NCI-H2196 (cell line): ENCODE measurements at regions not wholly inside any gene's neighbourhood (a gene's known extent, or its start where the extent isn't known, plus 50 kb on each side); places are given as distances from the start of the nearest gene placed in this dataset.
"Not testable (repeated sequence)": the region's sequence is repeated elsewhere in the genome, so short reads cannot be mapped to it uniquely, and the experiment has no call there.

Experiments used
- DNase-seq: peaks from one replicate; lab custom pipeline; 2025; ENCODE audit not compliant: unreplicated experiment; lab: John Stamatoyannopoulos, UW

- DNase-seq: not testable (repeated sequence)
Measured at GRCh38 chr4:118502967-118503366, 150.2 kb upstream of the PRSS12 start.

GRCh38 chr4:118504927-118505326 lies 152.1 kb upstream of the PRSS12 start:
- DNase-seq: not testable (repeated sequence)

- DNase-seq: not testable (repeated sequence)
Measured at GRCh38 chr4:118505491-118505890, 152.7 kb upstream of the PRSS12 start.

- not testable (repeated sequence) for DNase-seq
Measured at GRCh38 chr4:118512870-118513269, 160.1 kb upstream of the PRSS12 start.

GRCh38 chr4:118514332-118514731 lies 161.5 kb upstream of the PRSS12 start:
- not testable (repeated sequence) for DNase-seq

- not testable (repeated sequence) for DNase-seq
Measured at GRCh38 chr4:118516107-118516506, 163.3 kb upstream of the PRSS12 start.

GRCh38 chr4:118530107-118530506 lies 155.1 kb upstream of the METTL14 start:
- not testable (repeated sequence) for DNase-seq

GRCh38 chr4:118531947-118532346 lies 153.2 kb upstream of the METTL14 start:
- not testable (repeated sequence) for DNase-seq

GRCh38 chr4:118535788-118536187 lies 149.4 kb upstream of the METTL14 start:
- DNase-seq: not testable (repeated sequence)

- not testable (repeated sequence) for DNase-seq
Measured at GRCh38 chr4:118539412-118540077, 145.6 kb upstream of the METTL14 start.

- DNase-seq: not testable (repeated sequence)
Measured at GRCh38 chr4:118556576-118556975, 128.6 kb upstream of the METTL14 start.

- peak; percentile 30 for DNase-seq
Measured at GRCh38 chr4:118557298-118557851, 127.8 kb upstream of the METTL14 start.

- not testable (repeated sequence) for DNase-seq
Measured at GRCh38 chr4:118558188-118558587, 127.0 kb upstream of the METTL14 start.

- DNase-seq: not testable (repeated sequence)
Measured at GRCh38 chr4:118561559-118561958, 123.6 kb upstream of the METTL14 start.

- not testable (repeated sequence) for DNase-seq
Measured at GRCh38 chr4:118566003-118566513, 119.1 kb upstream of the METTL14 start.

GRCh38 chr4:118572991-118573390 lies 112.2 kb upstream of the METTL14 start:
- not testable (repeated sequence) for DNase-seq

- not testable (repeated sequence) for DNase-seq
Measured at GRCh38 chr4:118574251-118574913, 110.8 kb upstream of the METTL14 start.

- not testable (repeated sequence) for DNase-seq
Measured at GRCh38 chr4:118575057-118575456, 110.1 kb upstream of the METTL14 start.

GRCh38 chr4:118575726-118576125 lies 109.5 kb upstream of the METTL14 start:
- DNase-seq: not testable (repeated sequence)

GRCh38 chr4:118576709-118577219 lies 108.4 kb upstream of the METTL14 start:
- DNase-seq: not testable (repeated sequence)

- DNase-seq: no peak
Measured at GRCh38 chr4:118585015-118585414, 100.2 kb upstream of the METTL14 start.
